IMR-90 (cell line): ENCODE measurements at regions not wholly inside any gene's neighbourhood (a gene's known extent, or its start where the extent isn't known, plus 50 kb on each side); places are given as distances from the start of the nearest gene placed in this dataset.

ENCODE experiments used
- ATAC-seq: fragments of 200-7000 bp; cut with Tn5 transposase; 2 replicates; pipeline ENCODE4 v1.9.1; 2020; ENCODE audit warnings: low read depth, mild to moderate bottlenecking, moderate library complexity
- BruUV-seq: library from RNA; stranded (reverse); fragments of 400-500 nt; replicated peaks from 2 replicates; lab custom pipeline; 2021; lab: Mats Ljungman, UMichigan
- CTCF ChIA-PET: fragments of 300-600 bp; formaldehyde crosslinking; extraction: SDS; loops from one replicate; lab custom pipeline; 2021; ENCODE audit warnings: antibody characterized with exemption; lab: Yijun Ruan, JAX
- POLR2A ChIA-PET: fragments of 300-600 bp; sonication (Branson Sonifier 250); formaldehyde crosslinking; loops from one replicate; lab custom pipeline; 2022; ENCODE audit warnings: antibody characterized with exemption; ENCODE audit not compliant: unreplicated experiment; lab: Charles Lee
- DNase-seq: peaks from one replicate; pipeline ENCODE4 v3.0.0; 2013
- H2AFZ ChIP-seq: replicated peaks from 2 replicates; pipeline ENCODE3; 2013; ENCODE audit warnings: low read length, mild to moderate bottlenecking; ENCODE audit not compliant: poor library complexity
- H2AK5ac ChIP-seq: 2 replicates; pipeline ENCODE4 v1.6.1; 2013; ENCODE audit warnings: low read depth, low read length, inconsistent platforms
- H2AK9ac ChIP-seq: replicated peaks from 2 replicates; pipeline ENCODE3; 2013; ENCODE audit warnings: mild to moderate bottlenecking, low read depth, low read length, moderate library complexity; ENCODE audit not compliant: poor library complexity
- H2BK120ac ChIP-seq: 2 replicates; pipeline ENCODE4 v1.6.1; 2013; ENCODE audit warnings: low read depth, low read length, inconsistent platforms
- H2BK15ac ChIP-seq: 3 replicates; pipeline ENCODE4 v1.6.1; 2013; ENCODE audit warnings: low read depth, low read length, inconsistent platforms
- H2BK20ac ChIP-seq: 2 replicates; pipeline ENCODE4 v1.6.1; 2013; ENCODE audit warnings: low read depth, mild to moderate bottlenecking, inconsistent platforms, low read length, moderate library complexity
- H2BK5ac ChIP-seq: 2 replicates; pipeline ENCODE4 v1.6.1; 2013; ENCODE audit warnings: mild to moderate bottlenecking, low read depth, low read length, inconsistent platforms; ENCODE audit not compliant: poor library complexity, severe bottlenecking
- H3K14ac ChIP-seq: replicated peaks from 2 replicates; pipeline ENCODE4 v1.6.1; 2013; ENCODE audit warnings: low read depth, low read length, inconsistent platforms
- H3K18ac ChIP-seq: 2 replicates; pipeline ENCODE4 v1.6.1; 2013; ENCODE audit warnings: low read depth, low read length, control low read depth
- H3K23ac ChIP-seq: 2 replicates; pipeline ENCODE4 v1.6.1; 2013; ENCODE audit warnings: low read depth, low read length, inconsistent platforms
- H3K27ac ChIP-seq: 2 replicates; pipeline ENCODE4 v1.5.1; 2013; ENCODE audit warnings: mild to moderate bottlenecking, control low read depth, low read length; ENCODE audit not compliant: insufficient read depth
- H3K27me3 ChIP-seq: 2 replicates; pipeline ENCODE4 v1.6.1; 2013; ENCODE audit warnings: low read length; ENCODE audit not compliant: control insufficient read depth, insufficient read depth
- H3K36me3 ChIP-seq: 2 replicates; pipeline ENCODE4 v1.6.1; 2013; ENCODE audit warnings: low read length, mixed read lengths; ENCODE audit not compliant: control insufficient read depth, insufficient read depth
- H3K4ac ChIP-seq: 2 replicates; pipeline ENCODE4 v1.6.1; 2013; ENCODE audit warnings: low read depth, low read length, inconsistent platforms
- H3K4me1 ChIP-seq: 2 replicates; pipeline ENCODE4 v1.6.1; 2013; ENCODE audit warnings: low read length, mixed read lengths; ENCODE audit not compliant: control insufficient read depth, insufficient read depth
- H3K4me2 ChIP-seq: 2 replicates; pipeline ENCODE4 v1.6.1; 2013; ENCODE audit warnings: low read depth, mild to moderate bottlenecking, control low read depth, low read length, moderate library complexity
- H3K4me3 ChIP-seq: 2 replicates; pipeline ENCODE4 v1.5.1; 2013; ENCODE audit warnings: low read depth, mild to moderate bottlenecking, control low read depth, low read length, moderate library complexity; ENCODE audit not compliant: insufficient read depth
- H3K56ac ChIP-seq: 2 replicates; pipeline ENCODE4 v1.6.1; 2013; ENCODE audit warnings: low read length, inconsistent platforms; ENCODE audit not compliant: insufficient read depth; ENCODE audit errors: extremely low read depth
- H3K79me1 ChIP-seq, 2 experiments: 2 replicates each; pipeline ENCODE4 v1.6.1; 2013; ENCODE audit warnings: low read length in 2 of 2, inconsistent platforms in 1 of 2, low read depth in 1 of 2
- H3K9ac ChIP-seq: 2 replicates; pipeline ENCODE4 v1.6.1; 2013; ENCODE audit warnings: low read depth, low read length, control low read depth
- H3K9me1 ChIP-seq: 2 replicates; pipeline ENCODE4 v1.6.1; 2013; ENCODE audit warnings: low read length, inconsistent platforms; ENCODE audit not compliant: insufficient read depth
- H3K9me3 ChIP-seq: 2 replicates; pipeline ENCODE4 v1.6.1; 2013; ENCODE audit warnings: low read length; ENCODE audit not compliant: control insufficient read depth, insufficient read depth
- H4K20me1 ChIP-seq: 2 replicates; pipeline ENCODE4 v1.6.1; 2013; ENCODE audit warnings: low read length, inconsistent platforms; ENCODE audit not compliant: insufficient read depth
- H4K5ac ChIP-seq: 2 replicates; pipeline ENCODE4 v1.6.1; 2013; ENCODE audit warnings: mild to moderate bottlenecking, low read depth, low read length, control low read depth
- H4K8ac ChIP-seq, 2 experiments: 2 replicates each; pipeline ENCODE4 v1.6.1; 2013; ENCODE audit warnings: low read depth in 2 of 2, low read length in 2 of 2, control low read depth in 1 of 2, inconsistent platforms in 1 of 2
- H4K91ac ChIP-seq: 2 replicates; pipeline ENCODE4 v1.6.1; 2013; ENCODE audit warnings: low read depth, low read length, inconsistent platforms; ENCODE audit not compliant: insufficient read depth
- BHLHE40 ChIP-seq: fragments of 150-350 bp; IDR thresholded peaks from 2 replicates; pipeline ENCODE4 v1.6.1; 2016; ENCODE audit warnings: mild to moderate bottlenecking, low read depth, low read length
- CEBPB ChIP-seq: IDR thresholded peaks from 2 replicates; pipeline ENCODE4 v1.6.1; 2012; ENCODE audit warnings: low read depth, low read length, improper control_type of control experiment
- FOS ChIP-seq: fragments of 150-350 bp; IDR thresholded peaks from 2 replicates; pipeline ENCODE4 v1.6.1; 2016; ENCODE audit warnings: low read depth, low read length
- MAFK ChIP-seq: IDR thresholded peaks from 2 replicates; pipeline ENCODE4 v1.6.1; 2012; ENCODE audit warnings: low read depth, low read length, improper control_type of control experiment
- MXI1 ChIP-seq: IDR thresholded peaks from 2 replicates; pipeline ENCODE4 v1.6.1; 2012; ENCODE audit warnings: low read depth, mild to moderate bottlenecking, low read length, moderate library complexity, borderline replicate concordance
- POLR2A ChIP-seq: IDR thresholded peaks from 2 replicates; pipeline ENCODE4 v1.6.1; 2012; ENCODE audit warnings: mild to moderate bottlenecking, low read depth, low read length
- RCOR1 ChIP-seq: IDR thresholded peaks from 2 replicates; pipeline ENCODE4 v1.6.1; 2012; ENCODE audit warnings: mild to moderate bottlenecking, low read length, improper control_type of control experiment; ENCODE audit not compliant: insufficient replicate concordance
- SMC3 ChIP-seq: fragments of 150-350 bp; IDR thresholded peaks from 2 replicates; pipeline ENCODE4 v1.6.1; 2016; ENCODE audit warnings: low read depth, mild to moderate bottlenecking, antibody characterized with exemption, low read length, moderate library complexity
- WGBS, 2 experiments: methylation state at CpG; one replicate each; pipeline versions ENCODE4 v1.1.5 to v1.1.7; 2013; ENCODE audit warnings: missing lambda C conversion rate in 2 of 2; ENCODE audit not compliant: insufficient read length in 1 of 2; ENCODE audit errors: extremely low coverage in 2 of 2; 5-methylcytosine and 5-hydroxymethylcytosine counted together
- dilution Hi-C: fragments of 300-500 bp; cut with HindIII; formaldehyde crosslinking; loops from one replicate; pipeline ENCODE4 v1.14.3; 2018; ENCODE audit warnings: low sequenced_read_pairs; ENCODE audit not compliant: unreplicated experiment
- in situ Hi-C: fragments of 300-500 bp; cut with MboI; formaldehyde crosslinking; loops from 3 replicates; pipeline ENCODE4 v1.14.3; 2019; ENCODE audit warnings: low sequenced_read_pairs, inconsistent platforms, mixed read lengths
- intact Hi-C: fragments of 100-400 bp; cut with micrococcal nuclease; formaldehyde crosslinking; loops from 2 replicates; pipeline ENCODE4 v1.10.0; 2022
- TF ChIP-seq, protein P1 (sequence below): fragments of 150-350 bp; IDR thresholded peaks from 2 replicates; pipeline ENCODE4 v1.6.1; 2017; ENCODE audit warnings: mild to moderate bottlenecking, antibody characterized with exemption, low read length, low read depth
- TF ChIP-seq, protein P2 (sequence below): conservative IDR thresholded peaks from 2 replicates; pipeline ENCODE4 v1.5.1; 2012; ENCODE audit warnings: mild to moderate bottlenecking, low read depth, low read length, improper control_type of control experiment

DNA sequence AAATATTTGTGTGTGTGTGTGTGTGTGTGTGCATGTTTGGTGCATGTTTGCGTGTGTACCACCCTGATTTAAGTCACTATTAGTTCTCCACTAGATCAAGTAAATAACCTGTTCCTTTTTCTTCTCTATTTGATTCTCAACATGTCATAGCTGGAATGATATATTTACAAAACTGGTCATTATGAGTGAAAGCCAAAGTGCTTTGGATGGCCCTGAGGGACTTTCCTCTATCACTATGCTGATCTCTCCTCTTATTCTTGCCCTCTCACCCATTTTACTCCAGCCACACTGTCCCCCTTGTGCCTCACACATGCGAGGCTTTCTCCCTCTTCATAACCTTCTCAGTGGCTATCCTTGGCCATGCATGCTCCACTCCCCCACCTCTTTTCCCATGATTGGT, 144.6 kb upstream of the NMUR2 start:
- H3K4ac ChIP-seq: no peak overlapping the region
- no peak overlapping the region for H2AFZ ChIP-seq
- no peak overlapping the region for H2BK120ac ChIP-seq
- no peak overlapping the region for H3K14ac ChIP-seq
- in situ Hi-C loops: no loop called here
- no peaks in the 10 kb centered on the region for H3K27me3 ChIP-seq
- H3K23ac ChIP-seq: no peak overlapping the region
- no peak overlapping the region for H4K8ac ChIP-seq
- no peak overlapping the region for H3K18ac ChIP-seq
- H3K9ac ChIP-seq: no peak overlapping the region
- H4K5ac ChIP-seq: no peak overlapping the region
- 60% methylated on average over 1 of the region's 2 CpGs; no CpG with 5 or more reads in 1 of the 2 experiments for WGBS, 2 experiments
- H2BK15ac ChIP-seq: no peak overlapping the region
- H3K79me1 ChIP-seq: no peaks in the 10 kb centered on the region
- H3K4me2 ChIP-seq: no peak overlapping the region
- H2AK5ac ChIP-seq: no peak overlapping the region
- no peaks in the 10 kb centered on the region for H3K4me1 ChIP-seq
- no peak overlapping the region for H3K56ac ChIP-seq
- TF ChIP-seq, protein P1, sequence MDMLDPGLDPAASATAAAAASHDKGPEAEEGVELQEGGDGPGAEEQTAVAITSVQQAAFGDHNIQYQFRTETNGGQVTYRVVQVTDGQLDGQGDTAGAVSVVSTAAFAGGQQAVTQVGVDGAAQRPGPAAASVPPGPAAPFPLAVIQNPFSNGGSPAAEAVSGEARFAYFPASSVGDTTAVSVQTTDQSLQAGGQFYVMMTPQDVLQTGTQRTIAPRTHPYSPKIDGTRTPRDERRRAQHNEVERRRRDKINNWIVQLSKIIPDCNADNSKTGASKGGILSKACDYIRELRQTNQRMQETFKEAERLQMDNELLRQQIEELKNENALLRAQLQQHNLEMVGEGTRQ: no peak
- TF ChIP-seq CEBPB (no peak), MAFK (no peak), SMC3 (no peak), RCOR1 (no peak), FOS (no peak), POLR2A (no peak), MXI1 (no peak), BHLHE40 (no peak)
- TF ChIP-seq, protein P2, sequence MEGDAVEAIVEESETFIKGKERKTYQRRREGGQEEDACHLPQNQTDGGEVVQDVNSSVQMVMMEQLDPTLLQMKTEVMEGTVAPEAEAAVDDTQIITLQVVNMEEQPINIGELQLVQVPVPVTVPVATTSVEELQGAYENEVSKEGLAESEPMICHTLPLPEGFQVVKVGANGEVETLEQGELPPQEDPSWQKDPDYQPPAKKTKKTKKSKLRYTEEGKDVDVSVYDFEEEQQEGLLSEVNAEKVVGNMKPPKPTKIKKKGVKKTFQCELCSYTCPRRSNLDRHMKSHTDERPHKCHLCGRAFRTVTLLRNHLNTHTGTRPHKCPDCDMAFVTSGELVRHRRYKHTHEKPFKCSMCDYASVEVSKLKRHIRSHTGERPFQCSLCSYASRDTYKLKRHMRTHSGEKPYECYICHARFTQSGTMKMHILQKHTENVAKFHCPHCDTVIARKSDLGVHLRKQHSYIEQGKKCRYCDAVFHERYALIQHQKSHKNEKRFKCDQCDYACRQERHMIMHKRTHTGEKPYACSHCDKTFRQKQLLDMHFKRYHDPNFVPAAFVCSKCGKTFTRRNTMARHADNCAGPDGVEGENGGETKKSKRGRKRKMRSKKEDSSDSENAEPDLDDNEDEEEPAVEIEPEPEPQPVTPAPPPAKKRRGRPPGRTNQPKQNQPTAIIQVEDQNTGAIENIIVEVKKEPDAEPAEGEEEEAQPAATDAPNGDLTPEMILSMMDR: no peak
- H2AK9ac ChIP-seq: no peak overlapping the region
- no peak overlapping the region for H2BK5ac ChIP-seq
- H3K9me1 ChIP-seq: no peaks in the 10 kb centered on the region
- BruUV-seq: no TSS peak
- H3K36me3 ChIP-seq: no peaks in the 10 kb centered on the region
- no peak overlapping the region for H4K91ac ChIP-seq
- no peak overlapping the region for H3K27ac ChIP-seq
- dilution Hi-C loops: no loop called here
- H3K9me3 ChIP-seq: peaks cover 3% of the 10 kb centered on the region; the same call in 1 of the 2 replicates
- no peak for ATAC-seq
- H2BK20ac ChIP-seq: no peak overlapping the region
- no peaks in the 10 kb centered on the region for H4K20me1 ChIP-seq
- no peak overlapping the region for H3K4me3 ChIP-seq
- ChIA-PET POLR2A (no interaction called here), CTCF (no interaction called here)
- intact Hi-C loops: no loop called here
- DNase-seq: no peak
